RWPE1 (cell line): ENCODE measurements at regions not wholly inside any gene's neighbourhood (a gene's known extent, or its start where the extent isn't known, plus 50 kb on each side); places are given as distances from the start of the nearest gene placed in this dataset.

Source experiments
- CTCF ChIA-PET: fragments of 350-600 bp; sonication (Branson Sonifier 250); formaldehyde crosslinking; extraction: SDS; loops from one replicate; lab custom pipeline; 2021; lab: Yijun Ruan, JAX
- POLR2A ChIA-PET: fragments of 400-600 bp; formaldehyde crosslinking; extraction: SDS; loops from one replicate; lab custom pipeline; 2020; ENCODE audit warnings: antibody characterized with exemption; ENCODE audit not compliant: low non-redundant PET; lab: Yijun Ruan, JAX
- DNase-seq: peaks from one replicate; pipeline ENCODE4 v3.0.0; 2012; ENCODE audit warnings: low spot score
- H3K27ac ChIP-seq: fragments of 450-650 bp; 2 replicates; pipeline ENCODE4 v1.5.1; 2017
- CTCF ChIP-seq: fragments of 450-650 bp; conservative IDR thresholded peaks from 2 replicates; pipeline ENCODE4 v1.5.1; 2017; ENCODE audit warnings: low read depth, mild to moderate bottlenecking

- no peak for TF ChIP-seq CTCF
- H3K27ac ChIP-seq: no peak overlapping the region
- ChIA-PET CTCF (interaction anchor here (0.6 to 1.0 kb wide), 3 partner anchors 10 to 702 kb away, joined by 3 read pairs; no protein-coding TSS in a partner anchor), POLR2A (no interaction called here)
- DNase-seq: no peak
These were observed 93.4 kb downstream of the BLID start for GRCh38 chr11:122022646-122023045.

GRCh38 chr11:122020902-122021301 lies 95.1 kb downstream of the BLID start:
- peak; percentile 22; the same call in 1 of the 2 replicates for TF ChIP-seq CTCF
- DNase-seq: peak; percentile 5
- ChIA-PET CTCF (interaction anchor here (0.6 to 0.7 kb wide), 3 partner anchors 16 to 204 kb away, joined by 3 to 5 read pairs (median 4); no protein-coding TSS in a partner anchor), POLR2A (no interaction called here)
- H3K27ac ChIP-seq: no peak overlapping the region

GRCh38 chr11:122019908-122020694 lies 95.9 kb downstream of the BLID start:
- POLR2A ChIA-PET: no interaction called here
- no peak for TF ChIP-seq CTCF
- H3K27ac ChIP-seq: no peak overlapping the region
- DNase-seq: no peak
- CTCF ChIA-PET: interaction anchor here (0.6 kb wide), 1 partner anchor 204 kb away, joined by 5 read pairs; no protein-coding TSS in a partner anchor

- TF ChIP-seq CTCF: no peak
- no peak for DNase-seq
These were observed 108.4 kb downstream of the BLID start for GRCh38 chr11:122007601-122008071.

GRCh38 chr11:122004446-122004845 lies 111.6 kb downstream of the BLID start:
- TF ChIP-seq CTCF: no peak
- POLR2A ChIA-PET: no interaction called here
- no peak overlapping the region for H3K27ac ChIP-seq
- DNase-seq: no peak
- CTCF ChIA-PET: no interaction called here

More at GRCh38 chr11:122007601-122008071, 108.4 kb downstream of the BLID start:
- ChIA-PET CTCF (no interaction called here), POLR2A (no interaction called here)
- H3K27ac ChIP-seq: no peak overlapping the region

GRCh38 chr11:122002926-122003325 lies 113.1 kb downstream of the BLID start:
- ChIA-PET POLR2A (no interaction called here), CTCF (interaction anchor here (0.6 to 0.7 kb wide), 2 partner anchors 33 to 49 kb away, joined by 3 read pairs; no protein-coding TSS in a partner anchor)
- DNase-seq: no peak
- TF ChIP-seq CTCF: no peak
- no peak overlapping the region for H3K27ac ChIP-seq
